ENCODE measurements at regions not wholly inside any gene's neighbourhood (a gene's known extent, or its start where the extent isn't known, plus 50 kb on each side); places are given as distances from the start of the nearest gene placed in this dataset.

- TF ChIP-seq CTCF (IDR thresholded peaks at IDR 0.05; ENCODE audit: unreplicated experiment): no peak
- Mint-ChIP-seq H3K27me3 (peaks cover 86% of the 10 kb centered on the region), H3K36me3 (ENCODE audit: insufficient read depth) (no peaks in the 10 kb centered on the region), H3K4me3 (ENCODE audit: low read depth) (no peak overlapping the region), H3K4me1 (ENCODE audit: low read depth) (peaks cover 6% of the 10 kb centered on the region), H3K9me3 (ENCODE audit: low read depth) (peaks cover 4% of the 10 kb centered on the region), H3K27ac (no peak overlapping the region)
- DNase-seq (ENCODE audit: low spot score, unreplicated experiment): no peak
These were observed 247.3 kb downstream of the GATA3 start for GRCh38 chr10:8301831-8302230.

- peaks cover 86% of the 10 kb centered on the region for H3K27me3 Mint-ChIP-seq
- TF ChIP-seq CTCF (IDR thresholded peaks at IDR 0.05; ENCODE audit: unreplicated experiment): no peak
- no peak overlapping the region for H3K4me3 Mint-ChIP-seq (ENCODE audit: low read depth)
- DNase-seq (ENCODE audit: low spot score, unreplicated experiment): no peak
- H3K4me1 Mint-ChIP-seq (ENCODE audit: low read depth): peaks cover 6% of the 10 kb centered on the region
- H3K27ac Mint-ChIP-seq: no peak overlapping the region
- H3K9me3 Mint-ChIP-seq (ENCODE audit: low read depth): peaks cover 4% of the 10 kb centered on the region
- no peaks in the 10 kb centered on the region for H3K36me3 Mint-ChIP-seq (ENCODE audit: insufficient read depth)
These were observed 248.1 kb downstream of the GATA3 start for GRCh38 chr10:8302565-8302964.

GRCh38 chr10:8304861-8305260, 250.4 kb downstream of the GATA3 start:
- Mint-ChIP-seq H3K27ac (no peak overlapping the region), H3K9me3 (ENCODE audit: low read depth) (peaks cover 4% of the 10 kb centered on the region), H3K4me3 (ENCODE audit: low read depth) (no peak overlapping the region), H3K27me3 (peaks cover 79% of the 10 kb centered on the region), H3K4me1 (ENCODE audit: low read depth) (peaks cover 6% of the 10 kb centered on the region), H3K36me3 (ENCODE audit: insufficient read depth) (no peaks in the 10 kb centered on the region)
- no peak for DNase-seq (ENCODE audit: low spot score, unreplicated experiment)
- no peak for TF ChIP-seq CTCF (IDR thresholded peaks at IDR 0.05; ENCODE audit: unreplicated experiment)

GRCh38 chr10:8305876-8306652, 251.6 kb downstream of the GATA3 start:
- DNase-seq (ENCODE audit: low spot score, unreplicated experiment): no peak
- H3K27ac Mint-ChIP-seq: no peak overlapping the region
- peaks cover 4% of the 10 kb centered on the region for H3K9me3 Mint-ChIP-seq (ENCODE audit: low read depth)
- TF ChIP-seq CTCF (IDR thresholded peaks at IDR 0.05; ENCODE audit: unreplicated experiment): no peak
- H3K4me3 Mint-ChIP-seq (ENCODE audit: low read depth): no peak overlapping the region
- no peaks in the 10 kb centered on the region for H3K36me3 Mint-ChIP-seq (ENCODE audit: insufficient read depth)
- peaks cover 3% of the 10 kb centered on the region for H3K4me1 Mint-ChIP-seq (ENCODE audit: low read depth)
- H3K27me3 Mint-ChIP-seq: peaks cover 80% of the 10 kb centered on the region

- TF ChIP-seq CTCF (IDR thresholded peaks at IDR 0.05; ENCODE audit: unreplicated experiment): no peak
- no peaks in the 10 kb centered on the region for H3K4me1 Mint-ChIP-seq (ENCODE audit: low read depth)
- H3K9me3 Mint-ChIP-seq (ENCODE audit: low read depth): peaks cover 4% of the 10 kb centered on the region
- no peak overlapping the region for H3K27ac Mint-ChIP-seq
- no peak overlapping the region for H3K4me3 Mint-ChIP-seq (ENCODE audit: low read depth)
- H3K36me3 Mint-ChIP-seq (ENCODE audit: insufficient read depth): no peaks in the 10 kb centered on the region
- no peak for DNase-seq (ENCODE audit: low spot score, unreplicated experiment)
- peaks cover 80% of the 10 kb centered on the region for H3K27me3 Mint-ChIP-seq
These were observed 252.3 kb downstream of the GATA3 start for GRCh38 chr10:8306685-8307364.

Measured in progenitor cell of endocrine pancreas (in vitro differentiated cells).